ENCODE measurements at regions not wholly inside any gene's neighbourhood (a gene's known extent, or its start where the extent isn't known, plus 50 kb on each side); places are given as distances from the start of the nearest gene placed in this dataset.

DNA sequence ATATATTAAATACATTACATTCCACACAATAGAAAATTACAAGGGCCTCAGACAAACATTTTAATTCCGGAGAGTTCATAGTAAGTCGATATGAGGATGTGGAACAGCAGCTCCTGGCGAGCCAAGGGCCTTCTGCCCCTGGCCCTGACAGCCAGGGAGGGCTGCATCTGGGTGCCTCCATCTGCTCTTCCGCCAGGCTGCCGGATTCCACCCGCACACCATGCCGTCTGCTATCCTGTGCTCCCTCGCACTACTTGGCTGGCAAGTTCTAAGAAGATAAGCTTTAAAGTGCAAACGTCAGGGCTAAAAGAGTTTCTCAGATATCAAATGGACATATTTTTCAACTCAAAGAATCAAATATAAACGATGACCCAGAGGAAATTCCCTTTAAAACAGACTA, 656.3 kb upstream of the NOX3 start:
- TF ChIP-seq, protein P1, sequence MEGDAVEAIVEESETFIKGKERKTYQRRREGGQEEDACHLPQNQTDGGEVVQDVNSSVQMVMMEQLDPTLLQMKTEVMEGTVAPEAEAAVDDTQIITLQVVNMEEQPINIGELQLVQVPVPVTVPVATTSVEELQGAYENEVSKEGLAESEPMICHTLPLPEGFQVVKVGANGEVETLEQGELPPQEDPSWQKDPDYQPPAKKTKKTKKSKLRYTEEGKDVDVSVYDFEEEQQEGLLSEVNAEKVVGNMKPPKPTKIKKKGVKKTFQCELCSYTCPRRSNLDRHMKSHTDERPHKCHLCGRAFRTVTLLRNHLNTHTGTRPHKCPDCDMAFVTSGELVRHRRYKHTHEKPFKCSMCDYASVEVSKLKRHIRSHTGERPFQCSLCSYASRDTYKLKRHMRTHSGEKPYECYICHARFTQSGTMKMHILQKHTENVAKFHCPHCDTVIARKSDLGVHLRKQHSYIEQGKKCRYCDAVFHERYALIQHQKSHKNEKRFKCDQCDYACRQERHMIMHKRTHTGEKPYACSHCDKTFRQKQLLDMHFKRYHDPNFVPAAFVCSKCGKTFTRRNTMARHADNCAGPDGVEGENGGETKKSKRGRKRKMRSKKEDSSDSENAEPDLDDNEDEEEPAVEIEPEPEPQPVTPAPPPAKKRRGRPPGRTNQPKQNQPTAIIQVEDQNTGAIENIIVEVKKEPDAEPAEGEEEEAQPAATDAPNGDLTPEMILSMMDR (IDR thresholded peaks at IDR 0.05; ENCODE audit: low read depth, low read length): no peak
- TF ChIP-seq, protein P2, sequence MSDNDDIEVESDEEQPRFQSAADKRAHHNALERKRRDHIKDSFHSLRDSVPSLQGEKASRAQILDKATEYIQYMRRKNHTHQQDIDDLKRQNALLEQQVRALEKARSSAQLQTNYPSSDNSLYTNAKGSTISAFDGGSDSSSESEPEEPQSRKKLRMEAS (IDR thresholded peaks at IDR 0.05; ENCODE audit: low read depth, low read length): no peak
